HG03159 (cell line): ENCODE measurements at regions not wholly inside any gene's neighbourhood (a gene's known extent, or its start where the extent isn't known, plus 50 kb on each side); places are given as distances from the start of the nearest gene placed in this dataset.

Source experiments
- ATAC-seq: cut with Tn5 transposase; IDR thresholded peaks from one replicate; pipeline ENCODE4 v1.9.1; 2021; ENCODE audit warnings: mild to moderate bottlenecking, moderate library complexity; ENCODE audit not compliant: unreplicated experiment

DNA sequence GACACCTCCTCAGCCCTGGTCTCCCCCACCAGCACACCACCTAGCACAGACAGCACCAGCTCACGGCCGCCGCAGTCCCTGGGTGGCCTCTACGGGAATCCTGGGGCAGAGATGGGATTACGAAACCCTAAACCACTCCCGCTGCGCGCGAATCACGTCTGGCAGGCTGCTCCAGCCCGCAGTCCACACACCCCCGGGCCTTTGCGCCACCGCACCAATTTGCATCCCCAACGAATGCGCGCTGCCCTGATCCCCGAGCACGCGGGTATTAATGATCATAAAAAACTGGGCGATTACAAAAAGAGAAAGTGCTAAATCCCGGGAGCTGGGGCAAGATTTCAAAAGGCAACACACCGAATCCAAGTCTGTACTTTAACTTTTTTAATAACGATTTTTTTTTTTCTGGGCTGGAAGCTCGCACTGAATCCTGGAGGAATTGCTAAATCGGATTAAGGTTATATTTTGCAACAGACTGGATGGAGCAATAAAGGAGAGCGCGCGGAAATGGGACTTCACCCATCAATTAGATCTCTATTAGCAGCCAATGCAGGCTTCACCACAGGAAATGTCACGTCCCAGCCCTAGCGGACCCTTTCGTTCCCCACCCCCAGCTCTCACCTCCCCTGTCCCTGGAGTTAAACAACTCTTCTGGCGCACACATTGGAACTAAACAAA, 69.8 kb upstream of the TMEM33 start:
- ATAC-seq, result no peak

DNA sequence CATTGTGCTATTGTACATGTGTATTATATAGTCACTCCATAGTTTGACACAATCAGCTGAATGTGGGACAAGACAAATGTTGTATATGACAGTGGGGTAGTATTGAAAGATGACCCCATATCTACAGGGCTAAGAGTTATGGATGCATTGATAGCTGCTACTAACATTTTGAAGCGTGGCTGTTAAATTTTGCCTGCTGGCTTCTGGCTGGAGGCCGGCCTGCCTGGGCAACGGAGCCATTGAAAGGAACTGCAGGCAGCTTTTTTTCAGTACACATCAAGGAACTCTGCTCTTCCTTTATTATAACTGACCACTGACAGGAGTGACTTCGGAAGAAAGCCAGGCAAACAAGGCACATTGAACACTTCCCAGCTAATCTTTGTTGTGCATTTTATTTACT, 76.1 kb upstream of the TMEM33 start:
- no peak for ATAC-seq

DNA sequence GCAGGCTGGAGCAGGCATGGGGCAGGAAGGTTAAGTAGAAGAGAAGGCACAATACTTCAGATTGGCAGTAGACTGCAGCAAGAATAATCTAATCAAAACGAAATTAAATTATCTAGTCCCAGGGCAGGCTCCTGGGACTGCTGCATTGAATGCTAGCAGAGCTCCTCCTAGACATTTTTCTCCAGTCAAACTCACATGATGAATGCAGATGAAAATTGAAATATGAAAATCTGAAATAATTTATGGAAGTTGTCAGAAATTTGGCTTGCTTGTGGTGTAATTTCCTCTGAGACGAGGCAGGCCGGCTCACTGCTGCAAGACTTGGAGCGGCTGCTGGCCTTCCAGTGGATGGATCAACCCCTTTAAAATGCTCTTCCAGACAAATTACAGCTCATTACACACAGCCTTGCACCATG, 78.0 kb upstream of the TMEM33 start:
- no peak for ATAC-seq

DNA sequence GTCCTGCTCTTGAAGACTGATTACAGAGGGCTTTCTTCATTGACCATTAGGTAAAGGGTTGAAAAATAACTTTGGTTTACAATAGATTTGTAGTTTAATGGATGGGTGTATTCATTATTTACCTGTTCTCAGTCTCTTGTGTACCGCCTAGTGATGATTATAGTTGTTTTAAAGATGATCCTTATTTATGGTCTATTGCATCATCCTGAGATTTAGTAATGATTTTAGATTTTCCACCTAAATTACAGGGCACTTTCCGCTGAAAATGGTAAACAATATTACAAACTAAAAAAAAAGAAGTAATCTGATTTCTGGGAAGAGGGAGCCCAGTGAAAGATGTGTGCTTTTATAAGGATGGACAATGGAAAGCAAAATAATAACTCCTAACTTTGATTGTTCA, 78.4 kb upstream of the TMEM33 start:
- no peak for ATAC-seq

DNA sequence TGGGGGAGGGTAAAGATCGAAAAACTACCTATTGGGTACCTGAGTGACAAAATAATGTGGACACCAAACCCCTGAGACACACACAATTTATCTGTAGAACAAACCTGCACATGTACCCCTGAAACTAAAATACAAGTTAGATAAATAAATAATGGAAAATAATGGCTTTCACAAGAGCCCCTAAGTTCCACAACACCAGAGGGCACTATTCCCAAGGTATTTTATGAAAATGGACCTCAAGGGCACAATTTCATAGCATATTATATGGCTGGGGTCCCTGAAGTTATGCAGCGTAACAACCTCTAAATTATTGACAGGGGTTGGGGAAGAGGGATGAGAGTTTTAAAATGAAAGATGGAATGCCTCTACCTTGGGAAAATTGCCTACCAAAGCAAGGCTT, 81.3 kb upstream of the TMEM33 start:
- no peak for ATAC-seq

DNA sequence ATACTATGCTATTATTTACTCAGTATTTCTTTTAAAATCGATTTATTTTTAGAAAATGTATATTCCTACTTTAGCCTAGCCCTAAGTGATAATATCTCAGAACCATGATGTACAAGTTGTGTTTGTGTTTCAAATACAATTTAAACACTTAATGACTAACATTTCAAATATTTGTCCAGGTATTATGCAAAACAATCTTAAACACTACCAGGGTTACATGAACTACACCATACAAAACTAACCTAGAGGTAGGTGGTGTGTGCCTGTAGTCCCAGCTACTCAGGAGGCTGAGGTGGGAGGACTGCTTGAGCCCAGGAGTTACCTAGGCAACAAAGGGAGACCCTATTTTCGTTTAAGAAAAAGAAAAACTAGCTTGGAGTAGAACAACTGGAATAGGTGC, 83.0 kb upstream of the TMEM33 start:
- no peak for ATAC-seq

DNA sequence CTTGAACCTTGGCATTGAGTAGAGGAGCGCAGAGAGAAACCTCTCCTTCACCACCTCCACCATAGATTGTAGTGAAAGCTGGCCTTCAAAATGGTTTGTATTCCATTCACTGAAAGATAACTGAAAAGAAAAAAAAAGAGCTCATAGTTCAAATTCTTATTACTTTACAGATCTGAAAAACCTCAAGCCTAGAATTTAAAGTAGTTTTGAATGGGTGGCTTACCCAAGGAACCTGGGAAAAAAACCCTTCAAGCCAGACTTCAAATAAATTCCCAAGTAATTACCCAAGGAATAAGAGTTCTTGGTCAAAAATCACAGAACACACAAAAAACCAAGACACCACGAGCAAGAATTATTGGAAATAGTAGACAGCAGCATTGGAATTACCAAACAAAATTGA, 83.6 kb upstream of the TMEM33 start:
- ATAC-seq, result no peak

DNA sequence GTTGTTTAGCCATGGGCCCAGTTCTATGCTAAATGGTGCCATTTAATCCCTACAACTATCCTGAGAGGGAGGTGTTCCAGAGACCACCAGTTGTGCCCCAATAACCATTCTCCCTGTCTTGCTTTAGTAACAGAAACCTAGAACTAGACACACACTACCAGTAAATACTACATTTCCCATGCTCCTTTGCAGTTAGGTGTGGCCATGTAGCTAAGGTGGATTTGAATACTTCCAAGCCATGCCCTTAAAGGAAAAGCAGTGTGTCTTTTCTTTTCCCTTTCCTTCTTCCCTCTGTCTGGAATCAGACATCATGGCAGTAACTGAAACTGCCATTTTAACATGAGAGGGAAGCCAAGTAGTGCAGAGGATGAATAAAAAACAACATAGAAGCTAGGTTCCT, 90.9 kb upstream of the TMEM33 start:
- no peak for ATAC-seq

DNA sequence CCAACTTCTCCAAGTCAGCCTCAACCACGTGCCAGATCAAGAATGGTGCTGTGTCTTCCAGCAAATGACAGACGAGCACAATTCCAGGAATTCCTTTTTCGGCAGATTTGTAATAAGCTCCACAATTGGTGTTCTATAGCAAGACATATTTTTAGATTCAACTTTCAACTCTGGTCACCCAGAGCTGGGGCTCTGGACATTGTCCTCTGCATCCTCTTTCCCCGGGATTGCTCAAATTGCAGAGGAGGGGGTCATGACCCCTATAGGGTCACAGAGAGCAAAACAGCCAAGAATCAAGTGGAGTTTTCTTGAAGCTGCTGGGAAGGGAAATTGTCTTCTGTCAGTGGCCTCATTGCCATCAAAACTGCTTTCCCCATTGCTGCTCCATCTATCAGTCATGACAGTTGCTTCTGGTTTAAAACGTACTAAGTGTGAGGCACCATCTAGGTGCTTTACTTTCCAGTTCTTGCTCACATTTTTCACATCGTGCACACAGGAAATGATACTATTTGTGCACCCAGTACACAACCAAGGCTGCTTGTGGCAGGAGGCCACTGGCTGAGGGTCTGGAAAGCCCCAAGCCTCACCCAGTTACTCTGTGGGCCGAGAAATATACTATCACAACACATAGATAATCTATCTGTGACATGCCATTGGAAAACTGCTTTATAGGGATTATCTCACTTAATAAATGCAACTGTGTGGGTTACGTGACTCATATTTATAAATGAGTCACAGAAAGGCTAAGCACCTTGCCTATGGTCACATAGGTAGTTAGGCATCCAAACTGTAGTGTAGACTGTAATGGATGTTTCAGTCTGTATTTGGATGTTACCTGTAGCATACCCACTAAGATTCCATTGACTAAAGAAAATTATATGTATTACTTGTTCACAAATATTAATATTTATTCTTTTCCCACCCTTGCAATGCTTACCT, 91.7 kb upstream of the PHOX2B start:
- peak; percentile 67 for ATAC-seq

DNA sequence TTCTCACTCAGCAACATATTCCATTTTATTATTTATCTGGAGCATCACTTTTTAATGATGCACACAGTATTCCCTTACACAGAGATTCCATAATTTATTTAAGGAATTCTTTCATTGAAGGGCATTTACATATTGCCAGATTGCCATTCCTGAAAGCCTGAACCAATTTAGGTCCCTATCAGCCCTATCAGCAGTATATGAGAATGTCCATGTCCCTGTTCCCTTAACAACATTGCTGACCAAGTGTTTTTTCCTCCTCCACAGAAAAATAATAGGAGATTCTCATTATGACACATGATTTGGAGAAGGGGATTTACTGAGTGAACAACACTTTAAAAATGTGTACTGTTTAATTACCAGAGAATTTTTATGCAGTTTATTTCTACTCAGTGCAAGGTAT, 90.1 kb upstream of the PHOX2B start:
- no peak for ATAC-seq

DNA sequence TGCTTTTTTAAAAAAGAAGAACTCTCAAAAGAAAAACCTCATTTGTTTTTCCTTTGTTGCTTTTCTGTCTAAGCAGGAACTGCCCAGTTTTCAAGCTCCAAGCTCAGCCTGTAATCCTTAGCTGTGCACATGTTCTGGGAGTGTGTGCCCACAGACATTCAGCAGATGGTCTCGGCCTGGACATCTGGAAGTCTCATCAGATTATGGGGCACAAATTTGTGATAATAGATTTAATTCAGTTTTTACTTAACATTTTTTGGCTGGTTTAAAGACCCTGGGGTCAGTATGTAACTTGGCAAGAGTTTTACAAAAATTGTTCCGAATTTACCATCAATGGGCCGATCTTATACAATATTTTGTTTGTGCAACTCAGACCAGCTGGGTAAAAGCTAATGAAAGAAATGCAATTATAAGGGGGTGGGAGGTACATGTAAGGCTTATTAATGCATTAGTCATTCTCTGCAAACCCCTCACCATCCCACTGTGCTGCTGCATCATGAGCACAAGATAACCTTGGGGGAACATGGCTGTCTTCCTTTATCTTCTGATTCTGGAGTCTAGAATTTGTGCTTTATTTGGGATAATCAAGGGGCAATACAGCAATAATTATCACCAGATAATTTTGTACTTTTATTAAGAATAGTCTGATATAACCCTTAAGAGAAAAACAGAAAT, 86.9 kb upstream of the PHOX2B start:
- no peak for ATAC-seq

DNA sequence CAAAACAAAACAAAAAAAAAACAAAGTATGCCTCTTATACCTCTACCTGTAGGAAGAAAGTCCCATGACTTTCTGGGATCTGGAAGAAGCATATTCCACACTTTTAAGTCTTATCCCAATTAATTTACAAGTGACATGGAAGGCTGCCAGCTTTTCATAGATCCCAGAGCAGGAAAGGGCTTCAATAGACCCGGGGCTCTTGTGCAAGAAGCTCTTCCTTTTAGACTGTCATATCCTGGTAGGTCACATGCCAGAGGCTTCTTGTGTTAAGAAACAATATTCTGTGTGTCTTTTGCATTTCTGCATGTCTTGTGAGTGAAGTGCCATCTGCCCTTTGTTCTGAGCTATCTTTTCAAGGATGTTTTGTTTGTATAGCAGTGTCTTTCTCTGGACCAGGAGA, 84.4 kb upstream of the PHOX2B start:
- ATAC-seq, result no peak

DNA sequence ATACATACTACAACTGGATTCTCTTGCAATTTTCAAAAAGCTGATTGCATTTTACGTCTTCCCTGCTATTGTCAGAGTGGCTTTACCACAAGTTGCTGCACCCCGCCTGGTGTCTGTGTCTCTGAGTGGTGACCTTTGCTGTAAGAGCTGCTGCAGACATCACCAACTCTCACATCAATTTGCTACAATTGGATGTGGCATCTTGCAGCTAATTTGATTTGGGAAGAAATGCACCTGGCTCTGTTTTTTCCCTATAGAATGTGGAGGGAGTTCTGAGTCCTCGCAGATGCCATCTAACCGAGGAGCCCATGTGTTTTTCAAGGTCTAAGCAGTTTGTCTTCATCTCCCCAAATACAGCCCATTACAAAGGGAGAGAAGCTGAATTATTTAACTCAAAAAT, 73.8 kb upstream of the PHOX2B start:
- ATAC-seq, result no peak

DNA sequence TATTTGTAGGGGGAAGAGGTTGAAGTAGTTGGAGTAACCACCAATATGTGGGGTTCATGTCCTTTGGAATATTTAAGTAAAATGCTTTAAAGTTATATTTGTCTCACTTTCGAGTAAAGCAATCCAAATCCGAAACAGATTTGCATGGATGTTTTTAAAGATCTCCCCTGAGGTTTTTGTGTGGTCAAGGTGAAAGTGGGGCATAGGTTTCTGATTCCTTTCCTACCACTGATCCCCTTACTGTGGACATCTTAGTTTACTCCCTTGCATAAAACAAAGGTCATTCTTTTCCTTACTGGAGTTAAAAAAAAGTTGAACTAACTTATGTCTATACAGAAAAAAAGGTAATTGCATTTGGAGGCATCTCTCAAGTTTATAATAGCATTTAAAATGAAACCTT, 71.9 kb upstream of the PHOX2B start:
- ATAC-seq, result no peak

DNA sequence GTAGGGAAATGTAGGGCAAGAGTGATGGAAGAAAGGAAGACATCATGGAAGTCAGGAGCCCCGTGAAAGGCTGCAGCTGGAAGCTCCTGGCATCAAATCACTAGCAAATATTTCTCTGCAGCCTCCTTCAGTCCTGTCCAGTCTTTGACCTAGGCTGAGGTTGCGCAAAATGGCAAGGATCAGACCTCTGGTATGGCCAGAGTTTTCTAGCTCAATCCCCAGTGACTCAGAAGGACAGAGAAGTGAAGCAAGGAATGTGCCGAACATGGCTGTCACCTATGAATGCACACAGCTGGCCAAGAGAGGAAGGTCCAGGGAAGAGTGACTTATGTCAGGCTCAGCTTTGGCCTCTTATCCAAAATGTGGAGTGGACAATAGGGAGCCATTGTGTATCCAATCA, 71.1 kb upstream of the PHOX2B start:
- ATAC-seq, result no peak

DNA sequence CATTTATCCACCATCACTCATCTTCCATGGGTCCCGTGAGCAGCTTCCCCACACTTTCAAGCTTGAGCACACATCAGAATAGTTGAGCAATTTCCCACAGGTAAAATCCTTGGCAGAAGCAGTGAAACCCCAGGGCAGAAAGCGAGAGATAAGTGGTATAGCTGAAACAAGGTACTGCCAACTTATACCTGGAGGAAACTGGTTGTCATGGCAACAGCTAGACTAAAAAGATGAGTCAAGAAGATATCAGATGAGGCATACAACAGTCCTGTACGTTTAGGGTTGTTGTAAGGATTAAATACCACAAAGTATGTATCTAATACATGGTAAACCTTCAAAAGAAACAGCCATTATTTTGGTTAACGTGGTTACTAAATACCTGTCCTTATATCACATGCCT, 66.9 kb upstream of the PHOX2B start:
- ATAC-seq, result no peak

DNA sequence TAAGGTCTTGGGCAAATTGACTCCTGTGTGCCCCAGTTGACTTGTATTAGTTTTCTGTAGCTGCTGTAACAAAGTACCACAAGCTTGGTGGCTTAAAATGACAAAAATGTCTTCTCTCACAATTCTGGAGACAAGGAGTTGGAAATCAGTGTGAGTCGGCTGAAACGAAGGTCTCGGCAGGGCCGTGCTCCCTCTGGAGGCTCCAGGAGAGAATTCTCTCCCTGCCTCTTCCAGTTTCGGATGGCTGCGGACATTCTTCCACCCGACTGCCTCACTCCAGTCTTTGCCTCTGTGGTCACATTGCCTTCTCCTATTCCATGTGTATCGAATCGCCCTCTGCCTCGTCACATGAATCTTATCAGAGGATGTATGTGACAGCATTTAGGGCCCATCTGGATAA, 66.0 kb upstream of the PHOX2B start:
- no peak for ATAC-seq

DNA sequence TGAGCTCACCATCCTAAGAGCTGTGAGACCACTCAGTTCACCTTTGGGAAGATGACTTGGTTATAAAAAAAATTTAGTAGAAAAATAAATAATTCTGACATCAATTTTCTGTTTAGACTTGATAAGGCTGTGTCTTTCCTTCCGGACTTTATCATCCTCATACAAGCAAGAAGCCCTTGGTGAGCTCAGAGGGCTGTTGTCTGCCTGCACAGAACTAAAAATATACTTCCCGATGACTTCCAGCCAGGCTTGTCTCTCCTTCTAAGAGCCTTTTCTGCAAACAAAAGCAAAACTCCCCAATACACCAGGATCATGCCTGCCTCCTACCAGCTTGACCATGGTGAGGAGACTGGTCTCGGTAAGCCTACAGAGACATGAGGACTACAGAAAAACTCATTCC, 58.3 kb upstream of the PHOX2B start:
- no peak for ATAC-seq

DNA sequence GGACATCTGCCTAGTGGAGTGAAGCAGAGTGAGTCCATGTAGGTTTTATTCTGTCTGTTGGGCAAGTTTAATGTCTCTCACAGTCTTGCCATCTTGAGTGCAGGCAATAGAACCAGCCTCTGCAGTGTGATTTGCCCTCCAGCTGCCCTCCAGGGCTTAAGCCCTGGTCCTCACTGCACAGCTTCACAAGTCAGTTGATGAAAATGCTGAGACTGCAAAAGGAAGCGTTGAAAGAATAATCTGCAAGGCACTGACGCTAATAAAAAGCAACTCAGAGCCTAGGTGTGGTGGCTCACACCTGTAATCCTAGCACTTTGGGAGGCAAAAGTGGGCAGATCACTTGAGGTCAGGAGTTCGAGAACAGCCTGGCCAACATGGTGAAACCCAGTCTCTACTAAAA, 54.1 kb upstream of the PHOX2B start:
- ATAC-seq, result no peak

DNA sequence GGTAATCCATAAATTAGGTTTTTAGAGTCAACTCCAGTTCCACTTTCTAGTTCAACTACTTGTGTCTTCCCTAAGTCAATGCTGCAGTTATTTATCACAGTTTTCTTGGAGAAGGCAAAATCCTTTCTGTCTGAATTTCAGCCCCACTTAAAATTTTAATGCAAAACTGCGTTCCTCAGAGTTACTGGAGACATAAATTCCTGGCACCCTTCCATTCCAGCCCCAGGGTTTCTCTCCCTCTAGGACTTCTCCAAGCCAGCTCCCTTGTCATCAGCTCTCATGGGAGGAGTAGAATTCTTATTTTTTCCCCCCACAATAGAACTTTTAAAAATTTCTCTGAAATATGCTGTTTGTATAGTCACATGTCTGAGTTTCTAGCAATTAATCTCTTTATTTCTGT, 50.6 kb upstream of the PHOX2B start:
- no peak for ATAC-seq
